Colon (tissue), 2 donors: ENCODE measurements at regions not wholly inside any gene's neighbourhood (a gene's known extent, or its start where the extent isn't known, plus 50 kb on each side); places are given as distances from the start of the nearest gene placed in this dataset.
"Not testable (repeated sequence)": the region's sequence is repeated elsewhere in the genome, so short reads cannot be mapped to it uniquely, and the experiment has no call there.

ENCODE experiments used
- FAIRE-seq: peaks from 2 replicates; lab custom pipeline; 2012; peaks lifted over from hg19 to GRCh38; lab: Jason Lieb, UNC
- donor health status: control.
- donor health status: control.

GRCh38 chr6:22749696-22750095 is 180.3 kb downstream of the HDGFL1 start:
- FAIRE-seq: no peak

GRCh38 chr6:22751223-22751622 is 181.9 kb downstream of the HDGFL1 start:
- FAIRE-seq: no peak

GRCh38 chr6:22752522-22752921 is 183.2 kb downstream of the HDGFL1 start:
- no peak for FAIRE-seq

GRCh38 chr6:22754061-22754460 is 184.7 kb downstream of the HDGFL1 start:
- FAIRE-seq: no peak

GRCh38 chr6:22755605-22756004 is 186.2 kb downstream of the HDGFL1 start:
- no peak for FAIRE-seq

GRCh38 chr6:22756365-22756764 is 187.0 kb downstream of the HDGFL1 start:
- FAIRE-seq: no peak

- FAIRE-seq: no peak
Measured at GRCh38 chr6:22764496-22764895, 195.1 kb downstream of the HDGFL1 start.

- FAIRE-seq: no peak
Measured at GRCh38 chr6:22765015-22765414, 195.6 kb downstream of the HDGFL1 start.

GRCh38 chr6:22766979-22767378 is 197.6 kb downstream of the HDGFL1 start:
- FAIRE-seq: no peak

GRCh38 chr6:22770054-22770453 is 200.7 kb downstream of the HDGFL1 start:
- FAIRE-seq: no peak

GRCh38 chr6:22774129-22774528 is 204.8 kb downstream of the HDGFL1 start:
- peak; percentile 45 for FAIRE-seq

GRCh38 chr6:22778438-22778837 is 209.1 kb downstream of the HDGFL1 start:
- not testable (repeated sequence) for FAIRE-seq

- FAIRE-seq: no peak
Measured at GRCh38 chr6:22779062-22779461, 209.7 kb downstream of the HDGFL1 start.

- FAIRE-seq: no peak
Measured at GRCh38 chr6:22783931-22784330, 214.6 kb downstream of the HDGFL1 start.

- no peak for FAIRE-seq
Measured at GRCh38 chr6:22784601-22785410, 215.4 kb downstream of the HDGFL1 start.

- FAIRE-seq: no peak
Measured at GRCh38 chr6:22788038-22788437, 218.7 kb downstream of the HDGFL1 start.

GRCh38 chr6:22789315-22789714 is 219.9 kb downstream of the HDGFL1 start:
- FAIRE-seq: no peak

GRCh38 chr6:22794844-22795243 is 225.5 kb downstream of the HDGFL1 start:
- no peak for FAIRE-seq

GRCh38 chr6:22800451-22800850 is 231.1 kb downstream of the HDGFL1 start:
- FAIRE-seq: no peak

GRCh38 chr6:22801831-22802230 is 232.5 kb downstream of the HDGFL1 start:
- FAIRE-seq: no peak

- FAIRE-seq: no peak
Measured at GRCh38 chr6:22804620-22805261, 235.4 kb downstream of the HDGFL1 start.

GRCh38 chr6:22807261-22807660 is 237.9 kb downstream of the HDGFL1 start:
- FAIRE-seq: no peak

GRCh38 chr6:22807818-22808217 is 238.5 kb downstream of the HDGFL1 start:
- no peak for FAIRE-seq

- FAIRE-seq: no peak
Measured at GRCh38 chr6:22808466-22808865, 239.1 kb downstream of the HDGFL1 start.
